ENCODE measurements at regions not wholly inside any gene's neighbourhood (a gene's known extent, or its start where the extent isn't known, plus 50 kb on each side); places are given as distances from the start of the nearest gene placed in this dataset.
A peak's percentile ranks its signal among the peaks of the same experiment; 100 is the strongest.

GRCh38 chr14:76941946-76942805 lies 86.3 kb downstream of the IRF2BPL start:
- DNase-seq (ENCODE audit: low spot score, unreplicated experiment) = no peak
- H3K9me3 Mint-ChIP-seq (ENCODE audit: low read depth) = no peaks in the 10 kb centered on the region
- H3K4me3 Mint-ChIP-seq (ENCODE audit: low read depth) = no peak overlapping the region
- H3K36me3 Mint-ChIP-seq (ENCODE audit: insufficient read depth) = no peaks in the 10 kb centered on the region
- H3K27ac Mint-ChIP-seq = no peak overlapping the region
- no peak for TF ChIP-seq CTCF (IDR thresholded peaks at IDR 0.05; ENCODE audit: unreplicated experiment)
- H3K27me3 Mint-ChIP-seq = no peaks in the 10 kb centered on the region
- H3K4me1 Mint-ChIP-seq (ENCODE audit: low read depth) = peaks cover 10% of the 10 kb centered on the region

- Mint-ChIP-seq H3K27ac (no peak overlapping the region), H3K27me3 (no peaks in the 10 kb centered on the region), H3K9me3 (ENCODE audit: low read depth) (no peaks in the 10 kb centered on the region), H3K36me3 (ENCODE audit: insufficient read depth) (no peaks in the 10 kb centered on the region), H3K4me1 (ENCODE audit: low read depth) (peaks cover 5% of the 10 kb centered on the region), H3K4me3 (ENCODE audit: low read depth) (no peak overlapping the region)
- no peak for DNase-seq (ENCODE audit: low spot score, unreplicated experiment)
- TF ChIP-seq CTCF (IDR thresholded peaks at IDR 0.05; ENCODE audit: unreplicated experiment) = no peak
Measured at GRCh38 chr14:76941544-76941943, 87.0 kb downstream of the IRF2BPL start.

GRCh38 chr14:76940021-76940760 lies 88.3 kb downstream of the IRF2BPL start:
- Mint-ChIP-seq H3K27me3 (no peaks in the 10 kb centered on the region), H3K36me3 (ENCODE audit: insufficient read depth) (no peaks in the 10 kb centered on the region), H3K4me3 (ENCODE audit: low read depth) (no peak overlapping the region), H3K9me3 (ENCODE audit: low read depth) (no peaks in the 10 kb centered on the region), H3K4me1 (ENCODE audit: low read depth) (peaks cover 3% of the 10 kb centered on the region), H3K27ac (no peak overlapping the region)
- DNase-seq (ENCODE audit: low spot score, unreplicated experiment) = no peak
- TF ChIP-seq CTCF (IDR thresholded peaks at IDR 0.05; ENCODE audit: unreplicated experiment) = no peak

GRCh38 chr14:76939015-76939742 lies 89.3 kb downstream of the IRF2BPL start:
- Mint-ChIP-seq H3K36me3 (ENCODE audit: insufficient read depth) (no peaks in the 10 kb centered on the region), H3K27ac (no peak overlapping the region), H3K27me3 (no peaks in the 10 kb centered on the region), H3K4me3 (ENCODE audit: low read depth) (no peak overlapping the region), H3K4me1 (ENCODE audit: low read depth) (no peaks in the 10 kb centered on the region), H3K9me3 (ENCODE audit: low read depth) (no peaks in the 10 kb centered on the region)
- DNase-seq (ENCODE audit: low spot score, unreplicated experiment) = no peak
- TF ChIP-seq CTCF (IDR thresholded peaks at IDR 0.05; ENCODE audit: unreplicated experiment) = no peak

- no peak for DNase-seq (ENCODE audit: low spot score, unreplicated experiment)
- no peaks in the 10 kb centered on the region for H3K36me3 Mint-ChIP-seq (ENCODE audit: insufficient read depth)
- H3K9me3 Mint-ChIP-seq (ENCODE audit: low read depth) = no peaks in the 10 kb centered on the region
- peaks cover 3% of the 10 kb centered on the region for H3K27me3 Mint-ChIP-seq
- H3K27ac Mint-ChIP-seq = peak overlapping the region; percentile 29
- TF ChIP-seq CTCF (IDR thresholded peaks at IDR 0.05; ENCODE audit: unreplicated experiment) = no peak
- H3K4me3 Mint-ChIP-seq (ENCODE audit: low read depth) = no peak overlapping the region
- H3K4me1 Mint-ChIP-seq (ENCODE audit: low read depth) = no peaks in the 10 kb centered on the region
Measured at GRCh38 chr14:76938092-76938500, 90.4 kb downstream of the IRF2BPL start.

Data from progenitor cell of endocrine pancreas (in vitro differentiated cells).